GM03348 (cell line): ENCODE measurements at regions not wholly inside any gene's neighbourhood (a gene's known extent, or its start where the extent isn't known, plus 50 kb on each side); places are given as distances from the start of the nearest gene placed in this dataset.
"Not testable (repeated sequence)": the region's sequence is repeated elsewhere in the genome, so short reads cannot be mapped to it uniquely, and the experiment has no call there.

Experiments
- DNase-seq: peaks from one replicate; pipeline ENCODE4 v3.0.0; 2012; ENCODE audit warnings: low spot score

DNA sequence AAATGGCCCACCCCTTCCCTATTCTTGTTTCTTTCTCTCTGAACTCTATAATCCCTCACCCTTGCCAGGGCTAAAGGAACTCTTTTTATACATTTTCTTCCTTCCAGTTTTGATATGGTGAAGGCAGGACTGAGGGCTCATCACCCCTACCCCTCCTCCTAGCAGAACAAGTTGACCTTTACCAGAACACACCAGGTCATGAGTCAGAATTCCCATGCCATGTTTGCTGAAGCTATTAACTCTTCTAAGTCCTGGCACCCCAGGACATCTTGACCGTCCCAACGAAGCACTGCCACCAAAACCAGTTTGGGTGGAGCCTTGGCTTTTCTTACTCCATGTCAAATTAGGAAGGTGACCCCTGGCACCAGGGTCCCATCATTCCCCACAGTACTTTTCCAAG lies 57.5 kb upstream of the DYNLT3 start:
- DNase-seq, result no peak

DNA sequence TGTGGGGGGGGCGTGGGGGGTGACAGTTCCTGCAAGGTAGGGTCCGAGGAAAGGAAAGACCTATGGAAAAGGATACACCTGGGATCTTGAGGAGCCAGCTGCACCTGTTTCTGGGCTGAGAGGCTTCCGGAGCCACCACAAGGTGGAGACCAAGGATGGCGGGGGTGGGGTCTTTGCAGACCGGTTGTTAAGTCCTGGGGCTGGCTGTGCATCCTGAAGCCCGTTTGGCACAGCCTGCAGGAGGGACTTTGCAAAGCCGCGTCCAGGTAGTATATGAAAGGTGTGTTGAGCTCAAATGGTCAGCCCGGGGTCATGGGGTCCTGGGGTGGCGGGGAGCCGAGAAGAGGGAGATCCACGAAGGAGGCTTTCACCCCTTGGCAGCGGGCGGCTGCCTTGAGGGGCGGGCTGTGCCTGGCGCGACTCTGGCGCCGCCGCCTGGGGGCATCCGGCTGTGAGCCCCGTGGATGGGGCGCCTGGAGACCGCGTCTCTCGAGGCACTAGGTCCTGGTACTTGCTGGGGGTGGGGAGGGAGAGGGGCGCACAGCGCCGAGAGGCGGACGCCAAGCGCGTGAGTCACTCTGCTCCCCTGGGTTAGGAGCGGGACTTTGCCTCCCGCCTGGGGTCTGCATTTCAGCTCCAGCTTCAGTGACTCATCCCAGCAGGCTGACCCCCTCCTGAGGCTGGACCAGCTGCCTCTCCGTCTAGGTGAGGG lies 58.2 kb upstream of the DYNLT3 start:
- peak; percentile 3 for DNase-seq

GRCh38 chrX:37906357-37906756 lies 59.0 kb upstream of the DYNLT3 start:
- DNase-seq, result no peak

- no peak for DNase-seq
These were observed 62.8 kb upstream of the DYNLT3 start for GRCh38 chrX:37910186-37910585.

- peak; percentile 6 for DNase-seq
These were observed 64.9 kb upstream of the DYNLT3 start for GRCh38 chrX:37912304-37912703.

GRCh38 chrX:37912777-37913176 lies 65.4 kb upstream of the DYNLT3 start:
- DNase-seq, result no peak

GRCh38 chrX:37918168-37918567 lies 70.8 kb upstream of the DYNLT3 start:
- DNase-seq, result no peak

DNA sequence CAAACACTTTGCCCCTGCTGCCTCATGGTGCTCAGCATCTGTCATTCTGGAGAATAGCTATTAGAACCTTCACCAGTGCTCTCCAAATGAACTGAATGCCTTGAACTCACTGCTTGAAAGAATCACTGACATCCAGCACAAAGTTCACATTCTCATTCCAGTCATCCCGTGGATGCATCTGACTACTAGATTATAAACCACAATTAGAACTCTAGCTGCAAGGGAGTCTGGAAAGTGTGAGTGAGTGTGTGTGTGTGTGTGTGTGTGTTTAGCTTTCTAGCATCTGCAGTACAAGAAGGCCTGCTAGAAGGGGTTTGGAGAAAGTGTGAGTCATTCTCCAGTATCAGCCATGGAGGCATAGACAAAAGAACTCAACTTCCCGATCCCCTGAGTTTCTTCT lies 71.3 kb upstream of the DYNLT3 start:
- no peak for DNase-seq

DNA sequence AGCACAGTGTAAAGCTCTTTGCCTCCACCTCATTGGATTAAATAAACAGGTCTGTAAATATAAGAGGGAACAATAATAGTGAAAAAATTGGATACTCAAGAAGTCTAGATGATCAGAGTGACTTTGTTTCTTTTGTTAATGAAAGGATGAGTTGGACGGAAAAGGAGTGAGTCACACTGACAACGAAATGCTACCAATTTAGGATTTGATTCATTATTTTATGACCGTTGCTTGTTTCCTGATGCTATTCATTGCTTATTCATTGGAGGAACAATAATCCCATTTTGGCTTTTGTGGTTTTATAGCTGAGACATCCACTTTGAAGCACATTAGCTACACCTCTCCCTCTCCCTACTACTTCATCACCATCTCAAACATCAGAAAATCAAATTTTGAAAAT lies 74.4 kb upstream of the DYNLT3 start:
- DNase-seq, result peak; percentile 1

GRCh38 chrX:37922928-37923327 lies 75.6 kb upstream of the DYNLT3 start:
- no peak for DNase-seq

DNA sequence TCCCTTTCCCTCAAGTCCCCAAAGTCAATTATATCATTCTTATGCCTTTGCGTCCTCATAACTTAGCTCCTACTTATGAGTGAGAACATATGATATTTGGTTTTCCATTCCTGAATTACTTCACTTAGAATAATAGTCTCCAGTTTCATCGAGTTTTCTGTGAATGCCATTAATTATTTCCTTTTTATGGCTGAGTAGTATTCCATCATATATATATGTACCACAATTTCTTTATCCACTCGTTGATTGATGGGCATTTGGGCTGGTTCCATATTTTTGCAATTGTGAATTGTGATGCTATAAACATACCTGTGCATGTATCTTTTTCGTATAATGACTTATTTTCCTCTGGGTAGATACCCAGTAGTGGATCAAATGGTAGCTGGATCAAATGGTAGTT lies 78.4 kb upstream of the DYNLT3 start:
- DNase-seq, result not testable (repeated sequence)

DNA sequence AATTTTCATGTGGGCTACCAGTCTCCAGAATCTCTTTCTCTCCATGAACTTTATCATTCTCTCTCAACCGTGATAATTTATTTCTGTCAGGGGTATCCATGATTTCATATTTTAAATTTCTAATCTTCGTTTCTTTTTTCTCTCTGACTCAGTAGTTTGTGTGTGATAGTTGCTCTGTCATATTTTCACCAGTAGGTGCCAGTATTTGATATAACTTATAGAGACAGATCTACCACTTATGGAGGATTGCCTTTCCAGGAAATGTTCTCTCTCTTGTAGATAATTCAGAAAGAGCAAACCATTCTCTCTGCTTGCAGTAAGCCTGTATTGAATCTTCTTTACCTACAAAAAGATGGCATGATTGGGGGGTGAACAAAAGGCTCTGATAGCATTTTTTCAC lies 79.3 kb upstream of the DYNLT3 start:
- peak; percentile 29 for DNase-seq

GRCh38 chrX:37942170-37942569 lies 64.2 kb upstream of the SYTL5 start:
- DNase-seq, result no peak

DNA sequence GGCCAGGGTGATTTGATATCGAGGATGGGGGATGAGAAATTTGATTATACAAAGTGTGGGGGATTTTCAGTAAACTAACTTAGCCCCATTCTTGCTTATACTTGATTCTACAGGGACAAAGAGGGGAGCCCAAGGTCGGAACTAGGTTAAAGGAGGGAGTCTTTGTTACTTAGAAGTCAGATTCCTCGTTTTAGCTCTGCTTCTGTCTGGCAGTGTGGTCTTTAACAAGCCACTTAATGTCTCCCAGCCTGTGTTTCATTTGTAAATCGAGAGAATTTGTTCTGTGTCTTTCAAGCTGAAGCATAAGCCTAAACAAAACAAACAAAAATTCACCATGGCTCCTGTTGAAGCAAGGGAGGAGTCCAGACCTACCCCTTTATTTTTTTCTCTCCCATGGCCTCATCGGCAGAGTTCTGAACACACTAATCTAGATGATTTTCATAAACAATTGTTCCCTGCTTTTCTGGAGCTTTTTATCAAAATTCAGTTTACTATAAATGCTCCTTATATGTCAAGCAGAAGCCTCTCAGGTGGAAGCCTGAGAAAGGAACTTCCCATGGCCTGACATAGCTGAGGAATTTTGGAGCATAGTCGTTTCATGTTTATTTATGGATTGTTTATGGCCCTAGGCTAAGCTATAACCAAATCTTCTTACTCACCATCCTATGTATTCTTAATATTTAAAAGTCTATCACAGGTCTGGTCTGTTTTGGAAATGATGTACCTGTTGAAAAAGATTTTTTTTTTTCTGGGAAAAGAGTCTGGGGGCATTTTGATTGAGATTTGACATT lies 62.6 kb upstream of the SYTL5 start:
- DNase-seq, result no peak

DNA sequence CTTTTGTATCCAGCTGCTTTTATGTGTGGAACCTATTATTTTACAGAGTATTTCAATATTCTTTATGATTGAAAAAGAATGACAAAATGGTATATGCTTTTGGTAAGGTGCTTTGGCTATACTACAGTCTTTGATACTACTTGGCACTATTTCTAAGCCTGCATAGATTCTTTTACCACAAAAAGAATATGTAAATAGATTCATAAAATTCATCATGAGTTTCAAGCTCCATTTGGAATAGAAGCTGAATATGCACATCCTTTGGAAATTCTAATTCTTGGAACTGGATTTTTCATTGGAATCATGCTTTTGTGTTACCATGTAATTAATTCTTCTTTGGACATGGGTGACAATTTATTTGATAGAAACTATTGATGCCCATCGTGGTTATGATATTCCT lies 60.2 kb upstream of the SYTL5 start:
- no peak for DNase-seq

- DNase-seq, result no peak
These were observed 51.1 kb upstream of the SYTL5 start for GRCh38 chrX:37955273-37955672.

DNA sequence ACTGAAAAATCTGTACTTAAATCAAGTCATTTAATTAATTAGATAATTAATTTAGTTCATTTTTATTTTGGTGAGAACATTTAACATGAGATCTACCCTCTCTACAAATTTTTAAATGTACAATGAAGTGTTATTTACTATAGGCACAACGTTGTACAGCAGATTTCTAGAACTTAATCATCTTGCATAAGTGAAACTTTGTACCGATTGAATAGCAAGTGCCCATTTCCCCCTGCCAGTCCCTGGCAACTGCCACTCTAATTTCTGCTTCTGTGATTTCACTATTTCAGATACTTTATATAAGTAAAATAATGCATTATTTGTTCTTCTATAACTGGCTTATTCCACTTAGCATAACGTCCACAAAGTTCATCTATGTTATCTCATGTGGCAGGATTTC lies 50.1 kb upstream of the SYTL5 start:
- DNase-seq, result no peak
